A172 (cell line): ENCODE measurements at regions not wholly inside any gene's neighbourhood (a gene's known extent, or its start where the extent isn't known, plus 50 kb on each side); places are given as distances from the start of the nearest gene placed in this dataset.

ENCODE experiments used
- DNase-seq: peaks from one replicate; pipeline ENCODE4 v3.0.0-alpha.2; 2015; ENCODE audit warnings: low spot score

GRCh38 chr2:12929758-12930157 lies 213.0 kb downstream of the TRIB2 start:
- no peak for DNase-seq

- DNase-seq = no peak
These were observed 213.7 kb downstream of the TRIB2 start for GRCh38 chr2:12930391-12930790.

DNA sequence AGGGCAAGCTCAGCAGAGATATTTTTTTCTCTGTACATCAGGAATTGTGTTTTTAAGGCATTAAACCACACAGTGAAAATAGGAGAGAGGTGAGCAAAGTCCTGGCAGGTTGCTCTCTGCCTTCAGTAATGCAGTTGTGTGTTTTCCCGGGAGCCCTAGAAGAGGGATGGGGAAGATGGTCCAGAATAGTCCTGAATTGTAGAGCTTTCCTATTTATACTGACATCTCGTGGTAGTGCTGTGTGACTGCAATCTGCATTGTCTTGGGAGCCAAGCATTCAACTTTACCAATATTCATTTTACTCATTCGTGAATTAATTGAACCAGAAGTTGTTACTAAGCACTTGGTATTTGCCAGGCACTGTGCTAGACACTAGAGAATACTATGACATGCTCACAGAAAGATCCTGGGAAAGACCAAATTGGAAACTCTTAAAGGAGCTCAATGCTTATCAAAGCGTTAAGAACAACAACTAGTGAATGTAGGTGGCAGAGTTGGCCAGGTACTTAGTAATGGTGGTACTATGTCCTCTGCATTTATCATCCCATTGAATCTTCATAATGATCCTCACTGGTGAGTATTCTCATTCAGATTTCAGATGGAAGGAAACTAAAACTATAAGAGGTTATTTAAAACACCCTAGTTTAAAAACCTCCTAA lies 214.6 kb downstream of the TRIB2 start:
- DNase-seq = peak; percentile 57

DNA sequence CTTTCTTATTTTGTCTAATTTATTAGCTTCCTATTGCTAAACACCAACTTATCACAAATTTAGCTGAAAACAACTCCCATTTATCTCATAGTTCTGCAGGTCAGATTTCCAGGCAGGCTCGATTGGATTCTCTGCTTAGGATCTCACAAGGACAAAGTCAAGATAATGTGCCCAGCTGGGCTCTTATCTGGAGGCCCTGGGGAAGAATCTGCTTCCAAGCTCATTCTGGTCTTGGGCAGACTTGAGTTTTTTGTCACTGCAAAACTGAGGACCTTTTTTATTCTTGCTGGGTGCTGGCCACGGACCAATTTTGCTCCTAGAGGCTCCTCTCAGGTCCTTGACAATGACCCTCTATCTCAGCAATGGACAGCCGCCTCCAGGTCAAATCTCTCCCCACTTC lies 215.5 kb downstream of the TRIB2 start:
- no peak for DNase-seq

DNA sequence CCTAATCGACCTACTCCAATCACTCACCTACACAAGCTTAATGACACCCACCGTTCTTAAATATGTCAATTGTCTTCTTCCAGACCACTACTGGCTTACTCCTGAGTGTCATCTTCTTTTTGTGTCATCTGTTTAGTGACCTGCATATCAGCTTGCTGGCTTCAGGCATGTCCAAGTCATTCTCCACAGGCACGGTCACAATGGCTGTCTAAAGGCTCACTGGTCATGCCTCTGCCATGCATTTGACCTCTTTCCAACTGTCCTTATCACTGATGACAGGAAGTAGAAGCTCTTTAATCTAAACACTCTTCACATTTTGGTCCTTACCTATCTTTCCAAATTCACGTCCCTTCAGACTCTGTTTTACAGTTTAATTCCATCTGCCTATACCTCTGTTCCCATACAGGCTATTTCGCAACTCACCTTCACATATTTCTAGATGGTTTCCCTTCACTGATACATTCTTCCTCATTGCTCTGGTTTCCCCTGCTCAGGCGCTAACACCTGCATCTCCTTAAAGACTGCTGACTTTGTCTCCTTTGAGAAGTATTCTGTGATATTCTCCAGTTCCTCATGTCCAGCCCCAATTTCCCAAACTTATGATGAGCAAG lies 217.5 kb downstream of the TRIB2 start:
- no peak for DNase-seq

- no peak for DNase-seq
These were observed 218.5 kb downstream of the TRIB2 start for GRCh38 chr2:12935222-12935621.

DNA sequence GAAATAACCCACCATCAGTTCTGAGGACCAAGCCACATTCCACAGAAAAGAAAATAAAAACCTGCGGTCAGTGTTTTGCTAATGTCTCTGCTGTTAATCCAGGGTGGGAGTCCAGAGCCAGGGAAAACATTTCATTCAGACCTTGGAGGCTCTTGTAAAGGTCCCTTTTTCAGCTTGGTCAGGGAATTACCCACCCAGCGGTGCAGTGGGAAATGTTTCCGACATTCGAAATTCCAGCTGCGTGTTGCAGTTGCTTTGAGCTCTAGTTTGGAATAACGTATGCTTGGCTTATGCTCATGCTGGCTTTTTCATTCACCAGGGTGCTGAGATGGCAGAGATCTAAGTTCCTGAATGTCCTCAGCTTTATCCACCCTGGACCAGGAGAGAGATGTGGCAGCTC lies 219.1 kb downstream of the TRIB2 start:
- DNase-seq = no peak

DNA sequence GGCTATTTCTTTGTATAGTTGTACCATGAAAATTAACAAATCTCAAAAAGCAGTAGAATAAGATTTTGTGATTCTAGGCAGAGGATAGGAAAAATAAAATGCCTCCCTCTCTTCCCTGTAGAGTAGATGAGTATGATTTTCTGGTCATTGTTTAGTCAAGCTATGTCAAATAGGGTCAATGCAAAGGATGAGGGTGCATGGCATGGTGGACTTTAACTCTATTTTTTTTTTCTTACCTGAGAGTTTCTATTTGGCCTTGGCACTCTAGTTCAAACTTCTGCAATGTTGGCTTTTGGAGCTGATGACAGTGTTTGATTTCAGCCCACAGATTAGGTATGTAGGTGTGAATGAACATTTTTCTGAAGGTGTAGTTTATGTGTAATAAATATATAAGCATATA lies 224.5 kb downstream of the TRIB2 start:
- no peak for DNase-seq

- peak; percentile 72 for DNase-seq
These were observed 231.7 kb downstream of the TRIB2 start for GRCh38 chr2:12948231-12948960.

GRCh38 chr2:12948961-12949353 lies 232.2 kb downstream of the TRIB2 start:
- DNase-seq = no peak

DNA sequence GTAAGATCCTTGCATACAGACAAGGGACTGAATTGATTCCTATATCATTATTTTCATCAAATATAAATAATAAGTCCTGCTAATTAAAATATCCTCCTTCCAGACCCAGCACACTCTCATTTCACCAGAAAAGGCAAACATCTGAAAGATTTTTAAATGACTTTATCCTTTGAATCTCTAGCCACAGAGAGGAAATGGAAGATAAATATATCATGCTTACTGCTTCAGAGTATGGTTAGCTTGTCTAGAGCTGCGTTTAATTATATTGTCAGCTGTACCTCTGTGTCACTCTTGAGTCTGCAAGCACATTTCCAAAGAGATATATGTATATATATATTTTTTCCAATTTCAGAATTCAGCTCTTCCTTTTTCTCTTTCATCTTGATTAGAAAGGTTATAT lies 232.7 kb downstream of the TRIB2 start:
- no peak for DNase-seq

GRCh38 chr2:12950174-12950573 lies 233.4 kb downstream of the TRIB2 start:
- DNase-seq = no peak

DNA sequence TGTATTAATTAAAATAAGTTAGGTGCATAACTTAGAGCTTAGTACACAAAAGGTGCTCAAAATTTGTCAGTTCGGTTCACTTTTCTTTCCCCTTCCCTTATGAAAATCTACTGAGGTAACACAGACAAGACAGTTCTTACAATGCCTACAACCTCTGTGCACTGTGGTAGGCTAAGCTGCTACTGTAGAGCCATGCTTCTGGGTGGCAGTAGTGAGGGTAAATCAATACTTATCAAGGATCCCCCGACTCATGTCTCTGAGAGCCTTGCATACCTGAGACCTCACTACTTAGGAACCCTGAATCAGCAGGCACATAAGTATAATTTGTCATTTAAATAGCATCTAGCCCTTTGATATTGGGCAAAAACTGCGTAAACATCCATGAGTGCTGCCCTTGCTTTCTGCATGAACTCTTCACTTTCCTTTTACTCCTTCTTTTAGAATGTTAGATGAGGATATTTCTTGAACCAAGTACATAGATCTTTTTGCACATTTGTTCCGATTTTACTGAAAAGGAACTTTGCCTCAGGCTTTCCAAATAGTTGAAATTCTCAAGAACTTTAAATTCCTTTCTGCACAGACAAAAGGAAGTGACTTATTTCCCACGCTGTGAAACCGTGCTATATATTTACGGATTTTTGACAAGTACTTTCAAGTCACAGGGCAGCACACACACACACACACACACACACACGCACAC lies 234.4 kb downstream of the TRIB2 start:
- DNase-seq = peak; percentile 66

DNA sequence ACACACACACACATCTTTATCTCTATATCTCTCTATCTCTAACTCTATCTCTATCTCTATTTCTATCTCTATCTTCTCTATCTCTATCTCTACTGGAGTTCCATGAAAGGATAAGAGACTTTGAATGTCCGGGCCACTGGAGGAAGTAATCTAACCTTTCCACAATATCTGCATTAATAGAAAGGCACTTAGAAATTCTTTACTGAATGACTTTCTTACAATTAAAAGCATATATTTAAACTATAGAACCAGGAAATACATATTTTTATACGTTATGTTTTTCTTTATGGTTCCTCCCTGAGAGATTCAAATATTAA lies 234.9 kb downstream of the TRIB2 start:
- no peak for DNase-seq

GRCh38 chr2:12953596-12953995 lies 236.9 kb downstream of the TRIB2 start:
- DNase-seq = no peak

DNA sequence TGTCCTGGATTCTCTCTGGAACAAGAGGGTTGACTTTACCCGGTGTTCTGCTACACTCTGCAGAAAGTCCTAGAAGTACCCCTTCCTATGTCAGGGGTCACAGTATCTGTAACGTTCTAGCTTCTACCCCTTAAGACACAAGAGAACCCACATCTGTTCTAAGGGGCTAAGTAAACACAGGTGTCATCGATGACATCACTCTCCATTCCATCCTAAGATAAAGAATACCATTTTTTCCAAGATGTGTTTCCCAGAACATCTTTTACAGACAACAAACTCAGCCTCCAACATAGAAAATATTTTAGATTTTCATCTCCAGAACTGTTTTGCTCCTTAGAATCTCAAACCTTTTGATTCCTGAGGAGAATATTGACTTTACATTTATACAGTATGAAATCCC lies 239.1 kb downstream of the TRIB2 start:
- DNase-seq = no peak

DNA sequence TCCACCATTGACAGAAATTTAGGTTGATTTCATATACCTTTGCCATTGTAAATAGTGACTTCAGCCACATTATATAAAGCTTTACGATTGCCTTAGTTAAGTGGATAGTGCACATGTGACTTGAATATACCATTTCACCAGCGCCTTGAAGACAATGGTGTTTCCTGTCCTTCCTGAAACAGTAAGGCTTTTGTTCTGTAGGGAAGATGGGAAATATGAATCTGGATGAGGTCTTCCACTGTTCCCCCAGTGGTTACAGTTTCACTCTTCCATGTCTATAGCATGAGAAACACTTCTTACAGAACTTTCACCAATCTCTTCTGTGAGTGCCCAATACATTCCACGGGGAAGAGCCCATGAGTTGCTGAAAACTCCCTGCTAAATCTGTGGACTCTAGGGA lies 240.5 kb downstream of the TRIB2 start:
- no peak for DNase-seq

GRCh38 chr2:12959935-12960334 lies 243.2 kb downstream of the TRIB2 start:
- no peak for DNase-seq

- no peak for DNase-seq
These were observed 243.9 kb downstream of the TRIB2 start for GRCh38 chr2:12960671-12961070.

DNA sequence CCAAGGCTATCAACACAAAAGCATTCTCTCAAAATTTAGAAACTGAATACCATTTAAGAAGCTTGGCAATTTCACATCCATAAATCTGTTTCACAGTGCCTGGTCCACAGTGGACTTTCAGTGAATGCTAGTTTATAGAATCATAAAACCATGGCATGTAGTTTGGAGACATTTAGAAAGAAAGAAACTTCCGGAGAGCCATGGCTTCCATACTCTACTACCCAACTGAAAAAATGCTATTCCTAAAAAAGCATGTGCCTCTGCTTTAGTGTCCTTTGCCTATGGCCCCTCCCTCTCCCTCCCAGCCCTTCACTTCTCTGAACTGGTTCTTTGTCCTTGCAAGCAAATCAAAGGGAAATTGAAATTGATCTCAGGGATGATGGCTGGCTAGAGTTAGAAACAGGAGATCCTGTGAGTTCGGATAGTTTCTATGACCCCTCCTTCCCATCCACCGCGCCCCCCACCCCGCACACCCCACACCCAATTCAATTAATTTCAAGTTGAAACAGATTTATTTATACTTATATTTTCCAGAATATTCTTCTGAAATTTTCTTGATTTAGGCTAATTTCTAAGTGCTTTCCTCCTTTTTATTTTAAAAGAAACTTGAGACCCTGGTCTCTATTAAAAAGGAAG lies 248.3 kb downstream of the TRIB2 start:
- DNase-seq = no peak

DNA sequence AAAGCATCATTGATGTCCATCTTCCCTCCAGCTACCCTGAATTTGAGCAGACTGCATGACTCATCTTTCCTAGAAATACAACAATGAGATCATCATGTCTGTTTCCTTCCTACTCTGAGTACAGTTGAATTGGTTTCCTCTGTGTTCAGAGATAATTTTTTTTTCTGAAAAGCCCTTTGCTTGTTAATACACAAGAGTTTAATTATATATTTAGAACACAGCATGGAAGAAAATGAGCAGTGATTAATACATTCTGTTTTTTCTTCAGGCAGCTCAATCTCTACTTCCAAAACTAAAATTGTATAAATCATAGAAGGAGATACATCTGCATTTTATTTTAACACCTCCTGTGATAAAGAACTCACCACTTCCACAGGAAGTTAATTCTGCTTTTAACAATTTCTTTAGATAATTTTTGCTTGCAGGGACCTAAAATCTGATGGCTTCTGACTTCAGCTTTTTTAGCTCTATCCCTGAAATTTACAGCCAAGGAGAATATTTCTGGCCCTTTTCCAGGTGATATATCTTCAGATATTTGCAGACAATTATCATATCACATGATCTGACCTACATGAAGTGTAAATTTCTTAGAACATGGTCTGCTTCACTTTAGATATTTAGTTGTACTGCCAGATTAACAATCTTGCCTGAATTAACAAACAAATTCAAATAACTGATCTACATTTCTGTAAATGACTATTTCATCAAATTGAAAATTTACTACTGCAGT lies 249.0 kb downstream of the TRIB2 start:
- DNase-seq = peak; percentile 76

GRCh38 chr2:12967804-12968203 lies 251.1 kb downstream of the TRIB2 start:
- no peak for DNase-seq
